RWPE1 (cell line): ENCODE measurements at regions not wholly inside any gene's neighbourhood (a gene's known extent, or its start where the extent isn't known, plus 50 kb on each side); places are given as distances from the start of the nearest gene placed in this dataset.

Experiments used
- CTCF ChIA-PET: fragments of 350-600 bp; sonication (Branson Sonifier 250); formaldehyde crosslinking; extraction: SDS; loops from one replicate; lab custom pipeline; 2021; lab: Yijun Ruan, JAX
- POLR2A ChIA-PET: fragments of 400-600 bp; formaldehyde crosslinking; extraction: SDS; loops from one replicate; lab custom pipeline; 2020; ENCODE audit warnings: antibody characterized with exemption; ENCODE audit not compliant: low non-redundant PET; lab: Yijun Ruan, JAX
- DNase-seq: peaks from one replicate; pipeline ENCODE4 v3.0.0; 2012; ENCODE audit warnings: low spot score
- H3K27ac ChIP-seq: fragments of 450-650 bp; 2 replicates; pipeline ENCODE4 v1.5.1; 2017
- CTCF ChIP-seq: fragments of 450-650 bp; conservative IDR thresholded peaks from 2 replicates; pipeline ENCODE4 v1.5.1; 2017; ENCODE audit warnings: low read depth, mild to moderate bottlenecking

- no peak overlapping the region for H3K27ac ChIP-seq
- TF ChIP-seq CTCF, result no peak
- CTCF ChIA-PET, result interaction anchor here (0.6 to 0.8 kb wide), 3 partner anchors 311 to 1035 kb away, joined by 3 read pairs; no protein-coding TSS in a partner anchor
- no peak for DNase-seq
- POLR2A ChIA-PET, result no interaction called here
Measured at GRCh38 chr6:167664678-167665660, 161.7 kb upstream of the AFDN start.

GRCh38 chr6:167665698-167666330 lies 160.9 kb upstream of the AFDN start:
- ChIA-PET POLR2A (no interaction called here), CTCF (interaction anchor here (0.6 to 0.8 kb wide), 4 partner anchors 311 to 1034 kb away, joined by 3 read pairs; no protein-coding TSS in a partner anchor)
- no peak for DNase-seq
- no peak overlapping the region for H3K27ac ChIP-seq
- TF ChIP-seq CTCF, result no peak

- DNase-seq, result no peak
- POLR2A ChIA-PET, result no interaction called here
- CTCF ChIA-PET, result interaction anchor here (0.7 kb wide), 1 partner anchor 410 kb away, joined by 3 read pairs; no protein-coding TSS in a partner anchor
- no peak for TF ChIP-seq CTCF
- H3K27ac ChIP-seq, result no peak overlapping the region
Measured at GRCh38 chr6:167666571-167667203, 160.0 kb upstream of the AFDN start.

- DNase-seq, result no peak
- CTCF ChIA-PET, result no interaction called here
Measured at GRCh38 chr6:167667204-167668018, 159.3 kb upstream of the AFDN start.

GRCh38 chr6:167668019-167668753 lies 158.5 kb upstream of the AFDN start:
- no peak for TF ChIP-seq CTCF
- CTCF ChIA-PET, result no interaction called here
- no peak for DNase-seq
- no peak overlapping the region for H3K27ac ChIP-seq
- POLR2A ChIA-PET, result no interaction called here

More at GRCh38 chr6:167667204-167668018, 159.3 kb upstream of the AFDN start:
- H3K27ac ChIP-seq, result no peak overlapping the region
- no peak for TF ChIP-seq CTCF
- POLR2A ChIA-PET, result no interaction called here
